ENCODE measurements at regions not wholly inside any gene's neighbourhood (a gene's known extent, or its start where the extent isn't known, plus 50 kb on each side); places are given as distances from the start of the nearest gene placed in this dataset.
"Not testable (repeated sequence)": the region's sequence is repeated elsewhere in the genome, so short reads cannot be mapped to it uniquely, and the experiment has no call there.

DNA sequence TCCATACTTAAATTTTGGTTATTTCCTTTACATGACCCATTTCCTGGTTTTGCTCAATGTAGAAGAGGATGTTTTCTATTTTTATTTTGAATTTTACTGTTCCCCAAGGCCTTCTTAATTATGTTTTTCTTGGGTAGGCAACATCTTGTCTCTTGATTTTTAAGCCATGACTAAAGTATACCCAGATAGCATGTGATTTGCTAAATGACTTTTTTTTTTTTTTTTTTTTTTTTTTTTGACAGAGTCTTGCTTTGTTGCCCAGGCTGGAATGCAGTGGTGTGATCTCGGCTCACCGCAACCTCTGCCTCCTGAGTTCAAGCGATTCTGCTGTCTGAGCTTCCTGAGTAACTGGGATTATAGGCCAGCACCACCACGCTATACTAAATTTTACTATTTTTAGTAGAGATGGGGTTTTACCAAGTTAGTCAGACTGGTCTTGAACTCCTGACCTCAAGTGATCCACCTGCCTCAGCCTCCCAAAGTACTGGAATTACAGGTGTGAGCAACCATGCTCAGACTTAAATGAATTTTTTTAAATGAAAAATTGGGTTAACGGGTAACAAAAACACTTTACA lies 198.6 kb upstream of the DAB2 start:
- H3K27ac ChIP-seq = no peak overlapping the region
- TF ChIP-seq POLR2AphosphoS5 (IDR thresholded peaks at IDR 0.05) (no peak), EP300 (IDR thresholded peaks at IDR 0.05) (no peak), POLR2A (IDR thresholded peaks at IDR 0.05) (no peak)
- TF ChIP-seq, protein P1, sequence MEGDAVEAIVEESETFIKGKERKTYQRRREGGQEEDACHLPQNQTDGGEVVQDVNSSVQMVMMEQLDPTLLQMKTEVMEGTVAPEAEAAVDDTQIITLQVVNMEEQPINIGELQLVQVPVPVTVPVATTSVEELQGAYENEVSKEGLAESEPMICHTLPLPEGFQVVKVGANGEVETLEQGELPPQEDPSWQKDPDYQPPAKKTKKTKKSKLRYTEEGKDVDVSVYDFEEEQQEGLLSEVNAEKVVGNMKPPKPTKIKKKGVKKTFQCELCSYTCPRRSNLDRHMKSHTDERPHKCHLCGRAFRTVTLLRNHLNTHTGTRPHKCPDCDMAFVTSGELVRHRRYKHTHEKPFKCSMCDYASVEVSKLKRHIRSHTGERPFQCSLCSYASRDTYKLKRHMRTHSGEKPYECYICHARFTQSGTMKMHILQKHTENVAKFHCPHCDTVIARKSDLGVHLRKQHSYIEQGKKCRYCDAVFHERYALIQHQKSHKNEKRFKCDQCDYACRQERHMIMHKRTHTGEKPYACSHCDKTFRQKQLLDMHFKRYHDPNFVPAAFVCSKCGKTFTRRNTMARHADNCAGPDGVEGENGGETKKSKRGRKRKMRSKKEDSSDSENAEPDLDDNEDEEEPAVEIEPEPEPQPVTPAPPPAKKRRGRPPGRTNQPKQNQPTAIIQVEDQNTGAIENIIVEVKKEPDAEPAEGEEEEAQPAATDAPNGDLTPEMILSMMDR (IDR thresholded peaks at IDR 0.05) = no peak
- no peaks in the 10 kb centered on the region for H3K9me3 ChIP-seq
- peaks cover 9% of the 10 kb centered on the region for H3K4me1 ChIP-seq
- DNase-seq (ENCODE audit: low spot score in 2 of 2) = no peak
- no peaks in the 10 kb centered on the region for H3K36me3 ChIP-seq
- WGBS = 76% methylated on average over 5 of the region's 5 CpGs
- H3K27me3 ChIP-seq = no peaks in the 10 kb centered on the region
- no peak overlapping the region for H3K4me3 ChIP-seq

- H3K27ac ChIP-seq = no peak overlapping the region
- no peak for DNase-seq (ENCODE audit: low spot score in 2 of 2)
- no peak overlapping the region for H3K4me3 ChIP-seq
- no peak for TF ChIP-seq POLR2AphosphoS5 (IDR thresholded peaks at IDR 0.05)
- TF ChIP-seq, protein P1 (IDR thresholded peaks at IDR 0.05) = no peak
- TF ChIP-seq EP300 (IDR thresholded peaks at IDR 0.05) = no peak
- no peak for TF ChIP-seq POLR2A (IDR thresholded peaks at IDR 0.05)
- 85% methylated on average over 5 of the region's 6 CpGs for WGBS
- no peaks in the 10 kb centered on the region for H3K9me3 ChIP-seq
- H3K4me1 ChIP-seq = peaks cover 9% of the 10 kb centered on the region
- no peaks in the 10 kb centered on the region for H3K27me3 ChIP-seq
- no peaks in the 10 kb centered on the region for H3K36me3 ChIP-seq
Measured at GRCh38 chr5:39622281-39622680, 197.5 kb upstream of the DAB2 start.

GRCh38 chr5:39619168-39619818 lies 194.5 kb upstream of the DAB2 start:
- Histone ChIP-seq H3K4me1 (no peaks in the 10 kb centered on the region), H3K9me3 (no peaks in the 10 kb centered on the region), H3K27ac (no peak overlapping the region), H3K27me3 (no peaks in the 10 kb centered on the region), H3K36me3 (no peaks in the 10 kb centered on the region), H3K4me3 (no peak overlapping the region)
- no peak for TF ChIP-seq POLR2AphosphoS5 (IDR thresholded peaks at IDR 0.05)
- TF ChIP-seq, protein P1 (IDR thresholded peaks at IDR 0.05) = no peak
- no peak for TF ChIP-seq POLR2A (IDR thresholded peaks at IDR 0.05)
- no peak for TF ChIP-seq EP300 (IDR thresholded peaks at IDR 0.05)
- WGBS = 73% methylated on average over 4 of the region's 4 CpGs
- DNase-seq (ENCODE audit: low spot score in 2 of 2) = no peak

DNA sequence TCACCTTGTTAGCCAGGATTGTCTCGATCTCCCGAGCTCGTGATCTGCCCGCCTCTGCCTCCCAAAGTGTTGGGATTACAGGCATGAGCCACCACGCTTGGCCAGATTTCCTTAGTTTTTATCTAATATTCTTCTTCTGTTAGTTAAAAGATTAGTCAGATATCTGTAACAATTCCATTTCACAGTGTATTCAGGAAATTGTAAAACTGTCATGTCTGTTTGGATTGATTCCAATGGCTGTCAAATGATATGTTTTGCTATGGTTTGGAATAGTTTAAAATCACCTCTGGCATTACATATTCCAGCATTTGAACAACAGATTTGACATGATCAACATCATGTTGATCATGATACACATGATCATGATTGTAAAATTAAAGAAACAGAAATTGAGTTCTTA lies 193.6 kb upstream of the DAB2 start:
- Histone ChIP-seq H3K9me3 (no peaks in the 10 kb centered on the region), H3K4me3 (no peak overlapping the region), H3K36me3 (no peaks in the 10 kb centered on the region), H3K27ac (no peak overlapping the region), H3K27me3 (no peaks in the 10 kb centered on the region), H3K4me1 (no peaks in the 10 kb centered on the region)
- TF ChIP-seq EP300 (IDR thresholded peaks at IDR 0.05) (no peak), POLR2AphosphoS5 (IDR thresholded peaks at IDR 0.05) (no peak), POLR2A (IDR thresholded peaks at IDR 0.05) (no peak)
- TF ChIP-seq, protein P1 (IDR thresholded peaks at IDR 0.05) = no peak
- WGBS = 72% methylated on average over 5 of the region's 5 CpGs
- no peak for DNase-seq (ENCODE audit: low spot score in 2 of 2)

DNA sequence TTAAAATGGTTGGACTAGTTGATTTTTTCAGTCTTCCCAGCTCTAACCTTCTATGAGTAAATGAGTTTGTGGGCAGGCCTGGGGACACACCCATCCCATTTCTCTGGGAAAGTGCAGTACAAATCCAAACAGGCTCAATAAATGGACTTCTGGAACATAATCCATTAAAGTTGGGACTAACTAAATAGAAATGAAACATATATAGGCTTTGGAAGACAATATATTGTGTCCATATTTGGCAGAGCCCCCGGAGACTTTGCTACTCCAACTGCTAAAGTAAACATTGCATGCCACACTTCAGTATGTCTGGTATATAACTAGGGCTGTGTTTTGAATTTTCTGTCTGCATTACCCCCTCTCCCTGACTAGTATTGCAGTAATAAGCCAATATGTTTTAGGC lies 191.4 kb upstream of the DAB2 start:
- no peaks in the 10 kb centered on the region for H3K9me3 ChIP-seq
- 57% methylated on average over 1 of the region's 1 CpG for WGBS
- no peaks in the 10 kb centered on the region for H3K27me3 ChIP-seq
- no peaks in the 10 kb centered on the region for H3K4me1 ChIP-seq
- no peaks in the 10 kb centered on the region for H3K36me3 ChIP-seq
- H3K27ac ChIP-seq = no peak overlapping the region
- no peak for DNase-seq (ENCODE audit: low spot score in 2 of 2)
- TF ChIP-seq EP300 (IDR thresholded peaks at IDR 0.05) (no peak), POLR2AphosphoS5 (IDR thresholded peaks at IDR 0.05) (no peak), POLR2A (IDR thresholded peaks at IDR 0.05) (no peak)
- TF ChIP-seq, protein P1 (IDR thresholded peaks at IDR 0.05) = no peak
- no peak overlapping the region for H3K4me3 ChIP-seq

DNA sequence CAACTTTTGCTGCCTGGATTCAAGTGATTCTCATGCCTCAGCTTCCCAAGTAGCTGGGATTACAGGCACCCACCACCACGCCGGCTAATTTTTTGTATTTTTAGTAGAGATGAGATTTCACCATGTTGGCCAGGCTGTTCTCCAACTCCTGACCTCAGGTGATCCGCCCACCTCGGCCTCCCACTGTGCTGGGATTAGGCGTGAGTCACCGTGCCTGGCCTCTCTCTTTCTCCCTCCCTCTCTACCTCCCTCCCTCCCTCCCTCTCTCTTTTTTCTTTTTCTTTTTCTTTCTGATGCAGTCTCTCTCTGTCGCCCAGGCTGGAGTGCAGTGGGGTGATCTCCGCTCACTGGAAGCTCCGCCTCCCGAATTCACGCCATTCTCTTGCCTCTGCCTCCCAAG lies 186.3 kb upstream of the DAB2 start:
- H3K36me3 ChIP-seq; DNase-seq (ENCODE audit: low spot score in 2 of 2); H3K4me3 ChIP-seq; H3K27ac ChIP-seq; H3K27me3 ChIP-seq; H3K4me1 ChIP-seq; H3K9me3 ChIP-seq: not testable (repeated sequence)
- WGBS = 96% methylated on average over 11 of the region's 11 CpGs
